Keratinocyte (primary cell): ENCODE measurements at regions not wholly inside any gene's neighbourhood (a gene's known extent, or its start where the extent isn't known, plus 50 kb on each side); places are given as distances from the start of the nearest gene placed in this dataset.

Source experiments
- CTCF ChIP-seq, 3 experiments: IDR thresholded peaks in 1 of 3; conservative IDR thresholded peaks in 1 of 3; optimal IDR thresholded peaks in 1 of 3; 2 replicates in 2 of 3; 3 replicates in 1 of 3; pipeline versions ENCODE3 to v1.5.1; 2011; ENCODE audit warnings: low read length in 3 of 3, mild to moderate bottlenecking in 3 of 3, moderate library complexity in 2 of 3, control low read depth in 1 of 3, inconsistent platforms in 1 of 3; ENCODE audit not compliant: insufficient read depth in 2 of 3; ENCODE audit errors: extremely low read depth in 1 of 3
- EZH2 ChIP-seq: IDR thresholded peaks from one replicate; pipeline ENCODE4 v1.6.1; 2012; ENCODE audit warnings: inconsistent platforms, mild to moderate bottlenecking, low read length, moderate library complexity

GRCh38 chr1:157241185-157241538, 103.0 kb upstream of the ETV3 start:
- TF ChIP-seq CTCF (optimal IDR thresholded peaks at IDR 0.05 in 1 of 3, IDR thresholded peaks at IDR 0.05 in 1 of 3, conservative IDR thresholded peaks at IDR 0.05 in 1 of 3; ENCODE audit: extremely low read depth in 1 of 3, insufficient read depth in 2 of 3, low read length in 3 of 3) (no peak), EZH2 (no peak)
